Fibroblast of skin of left biceps (primary cell): ENCODE measurements at regions not wholly inside any gene's neighbourhood (a gene's known extent, or its start where the extent isn't known, plus 50 kb on each side); places are given as distances from the start of the nearest gene placed in this dataset.

Experiments used
- DNase-seq, 2 experiments: peaks; one replicate each; pipeline ENCODE4 v3.0.0-alpha.2; 2013; ENCODE audit warnings: low read depth in 2 of 2

GRCh38 chr22:27681037-27681436, 120.5 kb downstream of the MN1 start:
- DNase-seq: no peak

- no peak for DNase-seq
Measured at GRCh38 chr22:27682437-27682836, 119.1 kb downstream of the MN1 start.

- no peak for DNase-seq
Measured at GRCh38 chr22:27684901-27685300, 116.7 kb downstream of the MN1 start.

GRCh38 chr22:27685515-27685914, 116.0 kb downstream of the MN1 start:
- no peak for DNase-seq

- DNase-seq: no peak
Measured at GRCh38 chr22:27685970-27686369, 115.6 kb downstream of the MN1 start.

- no peak for DNase-seq
Measured at GRCh38 chr22:27686534-27686933, 115.0 kb downstream of the MN1 start.

- DNase-seq: no peak
Measured at GRCh38 chr22:27687984-27688545, 113.5 kb downstream of the MN1 start.

- DNase-seq: no peak
Measured at GRCh38 chr22:27689664-27690063, 111.9 kb downstream of the MN1 start.

GRCh38 chr22:27690599-27690998, 111.0 kb downstream of the MN1 start:
- DNase-seq: no peak

- no peak for DNase-seq
Measured at GRCh38 chr22:27692243-27692642, 109.3 kb downstream of the MN1 start.

GRCh38 chr22:27695925-27696324, 105.6 kb downstream of the MN1 start:
- no peak for DNase-seq

GRCh38 chr22:27697888-27698287, 103.7 kb downstream of the MN1 start:
- DNase-seq: no peak
